Smooth muscle cell (in vitro differentiated cells): ENCODE measurements at regions not wholly inside any gene's neighbourhood (a gene's known extent, or its start where the extent isn't known, plus 50 kb on each side); places are given as distances from the start of the nearest gene placed in this dataset.

ENCODE experiments used
- DNase-seq: peaks from one replicate; lab custom pipeline; 2025; ENCODE audit not compliant: unreplicated experiment; lab: John Stamatoyannopoulos, UW
- H2AFZ ChIP-seq: fragments of 200-600 bp; sonication (generic); 2 replicates; pipeline ENCODE4 v1.6.0; 2016; ENCODE audit warnings: antibody characterized with exemption, low read depth, mild to moderate bottlenecking
- H3F3A ChIP-seq: fragments of 200-600 bp; sonication (generic); 2 replicates; pipeline ENCODE4 v1.6.0; 2017; ENCODE audit warnings: antibody characterized with exemption, low read depth
- H3K27ac ChIP-seq: fragments of 200-600 bp; sonication (generic); 2 replicates; pipeline ENCODE4 v1.5.1; 2016; ENCODE audit warnings: low read depth, mild to moderate bottlenecking
- H3K27me3 ChIP-seq: fragments of 200-600 bp; sonication (generic); 2 replicates; pipeline ENCODE4 v1.6.1; 2016; ENCODE audit warnings: low read depth, mild to moderate bottlenecking
- H3K36me3 ChIP-seq: fragments of 200-600 bp; sonication (generic); 2 replicates; pipeline ENCODE4 v1.5.1; 2016; ENCODE audit warnings: low read depth
- H3K4me1 ChIP-seq: fragments of 200-600 bp; sonication (generic); 2 replicates; pipeline ENCODE4 v1.5.1; 2016; ENCODE audit warnings: low read depth
- H3K4me2 ChIP-seq: fragments of 200-600 bp; sonication (generic); 2 replicates; pipeline ENCODE4 v1.6.0; 2016; ENCODE audit warnings: mild to moderate bottlenecking
- H3K4me3 ChIP-seq: fragments of 200-600 bp; sonication (generic); 2 replicates; pipeline ENCODE4 v1.5.1; 2016; ENCODE audit warnings: mild to moderate bottlenecking
- H3K79me2 ChIP-seq: fragments of 200-600 bp; sonication (generic); 2 replicates; pipeline ENCODE4 v1.6.0; 2016; ENCODE audit warnings: low read depth, mild to moderate bottlenecking
- H3K9ac ChIP-seq: fragments of 200-600 bp; sonication (generic); 2 replicates; pipeline ENCODE4 v1.6.0; 2016; ENCODE audit warnings: low read depth
- H3K9me3 ChIP-seq: fragments of 200-600 bp; sonication (generic); replicated peaks from 2 replicates; pipeline ENCODE4 v1.5.1; 2016; ENCODE audit warnings: low read depth
- H4K20me1 ChIP-seq: fragments of 200-600 bp; sonication (generic); 2 replicates; pipeline ENCODE4 v1.6.0; 2016; ENCODE audit warnings: low read depth
- CTCF ChIP-seq: fragments of 200-600 bp; sonication (generic); IDR thresholded peaks from 2 replicates; pipeline ENCODE4 v1.5.1; 2017; ENCODE audit warnings: borderline replicate concordance, mild to moderate bottlenecking, antibody characterized with exemption; ENCODE audit not compliant: insufficient read depth, poor library complexity, severe bottlenecking
- WGBS: methylation state at CpG from one replicate; pipeline ENCODE4 v1.1.7; 2016; ENCODE audit warnings: low lambda C conversion rate; 5-methylcytosine and 5-hydroxymethylcytosine counted together

GRCh38 chr5:74173665-74174064, 466.9 kb downstream of the ENC1 start:
- Histone ChIP-seq H3K79me2 (no peaks in the 10 kb centered on the region), H3K9ac (peak overlapping the region; percentile 4), H3K9me3 (no peaks in the 10 kb centered on the region), H3K4me3 (no peak overlapping the region), H3K36me3 (no peaks in the 10 kb centered on the region), H3K27ac (peak overlapping the region; percentile 24), H4K20me1 (no peaks in the 10 kb centered on the region), H2AFZ (peak overlapping the region; percentile 56), H3F3A (peaks cover 15% of the 10 kb centered on the region), H3K27me3 (no peaks in the 10 kb centered on the region), H3K4me1 (peaks cover 15% of the 10 kb centered on the region), H3K4me2 (peak overlapping the region; percentile 9)
- no peak for TF ChIP-seq CTCF
- whole genome bisulfite sequencing: 59% methylated on average over 7 of the region's 7 CpGs
- DNase-seq: no peak

GRCh38 chr5:74173241-74173640, 467.3 kb downstream of the ENC1 start:
- Histone ChIP-seq H3K27ac (peak overlapping the region; percentile 24), H3K27me3 (no peaks in the 10 kb centered on the region), H3K9me3 (no peaks in the 10 kb centered on the region), H3K4me1 (peaks cover 11% of the 10 kb centered on the region), H4K20me1 (no peaks in the 10 kb centered on the region), H3K36me3 (no peaks in the 10 kb centered on the region), H3K9ac (no peak overlapping the region), H2AFZ (peak overlapping the region; percentile 56), H3K4me2 (peak overlapping the region; percentile 9), H3K4me3 (no peak overlapping the region), H3F3A (peaks cover 13% of the 10 kb centered on the region), H3K79me2 (no peaks in the 10 kb centered on the region)
- DNase-seq: no peak
- WGBS: 28% methylated on average over 7 of the region's 7 CpGs
- no peak for TF ChIP-seq CTCF

- no peak overlapping the region for H2AFZ ChIP-seq
- H3K4me3 ChIP-seq: no peak overlapping the region
- no peak overlapping the region for H3K4me2 ChIP-seq
- no peaks in the 10 kb centered on the region for H3K36me3 ChIP-seq
- no peaks in the 10 kb centered on the region for H3K9me3 ChIP-seq
- H4K20me1 ChIP-seq: no peaks in the 10 kb centered on the region
- no peak for DNase-seq
- peaks cover 3% of the 10 kb centered on the region for H3F3A ChIP-seq
- H3K27ac ChIP-seq: no peak overlapping the region
- 64% methylated on average over 2 of the region's 2 CpGs for WGBS
- peaks cover 19% of the 10 kb centered on the region for H3K4me1 ChIP-seq
- H3K27me3 ChIP-seq: no peaks in the 10 kb centered on the region
- no peak for TF ChIP-seq CTCF
- no peaks in the 10 kb centered on the region for H3K79me2 ChIP-seq
- no peak overlapping the region for H3K9ac ChIP-seq
Measured at GRCh38 chr5:74169701-74170100, 470.8 kb downstream of the ENC1 start.

- H2AFZ ChIP-seq: no peak overlapping the region
- H3F3A ChIP-seq: no peaks in the 10 kb centered on the region
- TF ChIP-seq CTCF: no peak
- no peaks in the 10 kb centered on the region for H3K27me3 ChIP-seq
- DNase-seq: no peak
- H3K4me2 ChIP-seq: peak overlapping the region; percentile 16
- H3K27ac ChIP-seq: peak overlapping the region; percentile 30
- H3K9me3 ChIP-seq: no peaks in the 10 kb centered on the region
- H3K36me3 ChIP-seq: no peaks in the 10 kb centered on the region
- 84% methylated on average over 4 of the region's 4 CpGs for WGBS
- H3K79me2 ChIP-seq: no peaks in the 10 kb centered on the region
- H3K4me1 ChIP-seq: peaks cover 9% of the 10 kb centered on the region
- no peaks in the 10 kb centered on the region for H4K20me1 ChIP-seq
- peak overlapping the region; percentile 14 for H3K9ac ChIP-seq
- H3K4me3 ChIP-seq: no peak overlapping the region
Measured at GRCh38 chr5:74167930-74168315, 472.6 kb downstream of the ENC1 start.
